Type B pancreatic cell (in vitro differentiated cells): ENCODE measurements at regions not wholly inside any gene's neighbourhood (a gene's known extent, or its start where the extent isn't known, plus 50 kb on each side); places are given as distances from the start of the nearest gene placed in this dataset.
A peak's percentile ranks its signal among the peaks of the same experiment; 100 is the strongest.

ENCODE experiments used
- DNase-seq: peaks from one replicate; pipeline ENCODE4 v3.0.0; 2021; ENCODE audit warnings: mixed read lengths; ENCODE audit not compliant: unreplicated experiment; ENCODE audit errors: extremely low spot score
- H3K27ac Mint-ChIP-seq: 2 replicates; pipeline ENCODE4 v1.8.0; 2021; ENCODE audit warnings: mild to moderate bottlenecking, mixed read lengths
- H3K27me3 Mint-ChIP-seq: 2 replicates; pipeline ENCODE4 v1.8.0; 2021; ENCODE audit warnings: mixed read lengths
- H3K36me3 Mint-ChIP-seq: 2 replicates; pipeline ENCODE4 v1.8.0; 2021; ENCODE audit warnings: mixed read lengths
- H3K4me1 Mint-ChIP-seq: one replicate; pipeline ENCODE4 v1.8.0; 2021; ENCODE audit warnings: mixed read lengths; ENCODE audit not compliant: unreplicated experiment
- H3K4me3 Mint-ChIP-seq: 2 replicates; pipeline ENCODE4 v1.8.0; 2021; ENCODE audit warnings: mild to moderate bottlenecking, mixed read lengths
- H3K9me3 Mint-ChIP-seq: 2 replicates; pipeline ENCODE4 v1.8.0; 2021; ENCODE audit warnings: mixed read lengths
- CTCF ChIP-seq: fragments of 200-600 bp; sonication (generic); conservative IDR thresholded peaks from 2 replicates; pipeline ENCODE4 v1.5.0; 2021; ENCODE audit warnings: antibody characterized with exemption, mild to moderate bottlenecking

- no peak overlapping the region for H3K27ac Mint-ChIP-seq
- peaks cover 27% of the 10 kb centered on the region for H3K4me1 Mint-ChIP-seq
- no peaks in the 10 kb centered on the region for H3K36me3 Mint-ChIP-seq
- H3K9me3 Mint-ChIP-seq, result peaks cover 4% of the 10 kb centered on the region
- H3K27me3 Mint-ChIP-seq, result peaks cover 7% of the 10 kb centered on the region
- DNase-seq, result no peak
- TF ChIP-seq CTCF, result no peak
- no peak overlapping the region for H3K4me3 Mint-ChIP-seq
Observed at GRCh38 chr2:216996279-216996845, 136.5 kb upstream of the TNP1 start.

GRCh38 chr2:216994353-216994854, 134.5 kb upstream of the TNP1 start:
- H3K4me3 Mint-ChIP-seq, result no peak overlapping the region
- peaks cover 5% of the 10 kb centered on the region for H3K9me3 Mint-ChIP-seq
- no peak for TF ChIP-seq CTCF
- H3K27ac Mint-ChIP-seq, result no peak overlapping the region
- H3K27me3 Mint-ChIP-seq, result peaks cover 7% of the 10 kb centered on the region
- no peak for DNase-seq
- H3K36me3 Mint-ChIP-seq, result no peaks in the 10 kb centered on the region
- peaks cover 21% of the 10 kb centered on the region for H3K4me1 Mint-ChIP-seq

GRCh38 chr2:216992056-216992675, 132.3 kb upstream of the TNP1 start:
- Mint-ChIP-seq H3K4me1 (peaks cover 25% of the 10 kb centered on the region), H3K27me3 (peaks cover 7% of the 10 kb centered on the region), H3K27ac (no peak overlapping the region), H3K4me3 (no peak overlapping the region), H3K9me3 (peaks cover 5% of the 10 kb centered on the region), H3K36me3 (no peaks in the 10 kb centered on the region)
- TF ChIP-seq CTCF, result no peak
- no peak for DNase-seq

- Mint-ChIP-seq H3K27ac (peak overlapping the region; percentile 0), H3K36me3 (no peaks in the 10 kb centered on the region), H3K4me1 (peaks cover 27% of the 10 kb centered on the region), H3K9me3 (peaks cover 5% of the 10 kb centered on the region), H3K27me3 (peaks cover 7% of the 10 kb centered on the region), H3K4me3 (no peak overlapping the region)
- no peak for DNase-seq
- no peak for TF ChIP-seq CTCF
Observed at GRCh38 chr2:216991563-216991962, 131.7 kb upstream of the TNP1 start.

GRCh38 chr2:216989340-216990129, 129.7 kb upstream of the TNP1 start:
- no peak for TF ChIP-seq CTCF
- Mint-ChIP-seq H3K36me3 (no peaks in the 10 kb centered on the region), H3K9me3 (peaks cover 5% of the 10 kb centered on the region), H3K27me3 (peaks cover 5% of the 10 kb centered on the region), H3K4me1 (peaks cover 37% of the 10 kb centered on the region), H3K4me3 (no peak overlapping the region), H3K27ac (no peak overlapping the region)
- no peak for DNase-seq
